ENCODE measurements at regions not wholly inside any gene's neighbourhood (a gene's known extent, or its start where the extent isn't known, plus 50 kb on each side); places are given as distances from the start of the nearest gene placed in this dataset.
"Not testable (repeated sequence)": the region's sequence is repeated elsewhere in the genome, so short reads cannot be mapped to it uniquely, and the experiment has no call there.

GRCh38 chr2:239820836-239821693 lies 204.1 kb downstream of the NDUFA10 start:
- DNase-seq (ENCODE audit: low read depth in 2 of 2, low spot score in 1 of 2), result no peak

GRCh38 chr2:239819974-239820555 lies 205.1 kb downstream of the NDUFA10 start:
- DNase-seq (ENCODE audit: low read depth in 2 of 2, low spot score in 1 of 2), result no peak

GRCh38 chr2:239819091-239819973 lies 205.8 kb downstream of the NDUFA10 start:
- DNase-seq (ENCODE audit: low read depth in 2 of 2, low spot score in 1 of 2), result no peak

GRCh38 chr2:239818531-239819011 lies 206.6 kb downstream of the NDUFA10 start:
- no peak for DNase-seq (ENCODE audit: low read depth in 2 of 2, low spot score in 1 of 2)

- DNase-seq (ENCODE audit: low read depth in 2 of 2, low spot score in 1 of 2), result no peak
Observed at GRCh38 chr2:239818086-239818485, 207.1 kb downstream of the NDUFA10 start.

GRCh38 chr2:239817468-239818031 lies 207.6 kb downstream of the NDUFA10 start:
- DNase-seq (ENCODE audit: low read depth in 2 of 2, low spot score in 1 of 2), result not testable (repeated sequence)

- no peak for DNase-seq (ENCODE audit: low read depth in 2 of 2, low spot score in 1 of 2)
Observed at GRCh38 chr2:239816576-239817467, 208.3 kb downstream of the NDUFA10 start.

GRCh38 chr2:239815671-239816070 lies 209.5 kb downstream of the NDUFA10 start:
- no peak for DNase-seq (ENCODE audit: low read depth in 2 of 2, low spot score in 1 of 2)

- no peak for DNase-seq (ENCODE audit: low read depth in 2 of 2, low spot score in 1 of 2)
Observed at GRCh38 chr2:239814861-239815601, 210.1 kb downstream of the NDUFA10 start.

- no peak for DNase-seq (ENCODE audit: low read depth in 2 of 2, low spot score in 1 of 2)
Observed at GRCh38 chr2:239814116-239814860, 210.9 kb downstream of the NDUFA10 start.

- no peak for DNase-seq (ENCODE audit: low read depth in 2 of 2, low spot score in 1 of 2)
Observed at GRCh38 chr2:239813261-239814115, 211.7 kb downstream of the NDUFA10 start.

- no peak for DNase-seq (ENCODE audit: low read depth in 2 of 2, low spot score in 1 of 2)
Observed at GRCh38 chr2:239811806-239812560, 213.2 kb downstream of the NDUFA10 start.

GRCh38 chr2:239811111-239811781 lies 213.9 kb downstream of the NDUFA10 start:
- no peak for DNase-seq (ENCODE audit: low read depth in 2 of 2, low spot score in 1 of 2)

- DNase-seq (ENCODE audit: low read depth in 2 of 2, low spot score in 1 of 2), result no peak
Observed at GRCh38 chr2:239809391-239809790, 215.8 kb downstream of the NDUFA10 start.

GRCh38 chr2:239807568-239807967 lies 217.6 kb downstream of the NDUFA10 start:
- no peak for DNase-seq (ENCODE audit: low read depth in 2 of 2, low spot score in 1 of 2)

GRCh38 chr2:239806758-239807434 lies 218.2 kb downstream of the NDUFA10 start:
- DNase-seq (ENCODE audit: low read depth in 2 of 2, low spot score in 1 of 2), result no peak

Measured in stimulated activated CD8-positive, alpha-beta memory T cell treated with anti-CD3 and anti-CD28 coated beads, Interleukin-4, amount 100 ng/mL, for 1 hour (primary cell).